ENCODE measurements at regions not wholly inside any gene's neighbourhood (a gene's known extent, or its start where the extent isn't known, plus 50 kb on each side); places are given as distances from the start of the nearest gene placed in this dataset.

DNA sequence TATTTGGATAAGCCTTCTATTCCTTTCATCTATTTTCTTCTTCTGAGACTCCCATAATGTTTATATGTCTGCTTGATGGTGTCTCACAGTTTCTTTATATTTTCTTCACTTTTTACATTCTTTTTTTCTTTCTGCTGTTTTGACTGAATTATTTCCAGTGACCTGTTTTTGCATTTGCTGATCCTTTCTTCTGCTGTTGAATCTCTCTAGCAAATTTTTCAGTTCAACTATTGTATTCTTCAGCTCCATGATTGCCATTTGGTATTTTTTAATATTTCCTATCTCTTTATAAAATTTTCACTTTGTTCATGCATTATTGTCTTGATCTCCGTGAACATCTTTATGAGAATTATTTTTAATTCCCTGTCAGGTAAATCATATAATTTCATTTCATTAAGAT lies 122.3 kb upstream of the ST6GALNAC5 start:
- TF ChIP-seq, protein P1, sequence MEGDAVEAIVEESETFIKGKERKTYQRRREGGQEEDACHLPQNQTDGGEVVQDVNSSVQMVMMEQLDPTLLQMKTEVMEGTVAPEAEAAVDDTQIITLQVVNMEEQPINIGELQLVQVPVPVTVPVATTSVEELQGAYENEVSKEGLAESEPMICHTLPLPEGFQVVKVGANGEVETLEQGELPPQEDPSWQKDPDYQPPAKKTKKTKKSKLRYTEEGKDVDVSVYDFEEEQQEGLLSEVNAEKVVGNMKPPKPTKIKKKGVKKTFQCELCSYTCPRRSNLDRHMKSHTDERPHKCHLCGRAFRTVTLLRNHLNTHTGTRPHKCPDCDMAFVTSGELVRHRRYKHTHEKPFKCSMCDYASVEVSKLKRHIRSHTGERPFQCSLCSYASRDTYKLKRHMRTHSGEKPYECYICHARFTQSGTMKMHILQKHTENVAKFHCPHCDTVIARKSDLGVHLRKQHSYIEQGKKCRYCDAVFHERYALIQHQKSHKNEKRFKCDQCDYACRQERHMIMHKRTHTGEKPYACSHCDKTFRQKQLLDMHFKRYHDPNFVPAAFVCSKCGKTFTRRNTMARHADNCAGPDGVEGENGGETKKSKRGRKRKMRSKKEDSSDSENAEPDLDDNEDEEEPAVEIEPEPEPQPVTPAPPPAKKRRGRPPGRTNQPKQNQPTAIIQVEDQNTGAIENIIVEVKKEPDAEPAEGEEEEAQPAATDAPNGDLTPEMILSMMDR (IDR thresholded peaks at IDR 0.05; ENCODE audit: insufficient read depth, low read depth, low read length, missing control alignments) = no peak
- no peak for DNase-seq (ENCODE audit: low read depth)
- H3K4me3 ChIP-seq (ENCODE audit: low read length) = no peak overlapping the region

DNA sequence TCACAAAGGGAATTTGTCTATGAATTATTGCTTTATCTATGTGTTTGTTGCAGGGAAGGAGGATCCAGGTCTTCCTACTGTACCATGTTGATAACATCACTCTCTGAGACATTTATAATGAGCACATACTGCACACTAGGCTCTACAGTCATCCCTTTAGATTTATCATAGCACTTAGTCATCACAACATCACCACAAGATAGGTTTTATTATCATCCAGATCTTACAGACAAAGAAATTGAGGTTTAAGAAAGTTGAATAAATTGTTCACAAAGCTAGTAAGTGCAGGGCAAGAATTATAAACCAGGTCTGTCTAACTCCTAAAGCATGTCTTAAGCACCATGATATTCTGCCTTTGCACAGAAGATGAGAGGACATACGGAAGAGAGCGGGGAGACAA lies 121.1 kb upstream of the ST6GALNAC5 start:
- DNase-seq (ENCODE audit: low read depth) = no peak
- H3K4me3 ChIP-seq (ENCODE audit: low read length) = no peak overlapping the region
- TF ChIP-seq, protein P1 (IDR thresholded peaks at IDR 0.05; ENCODE audit: insufficient read depth, low read depth, low read length, missing control alignments) = no peak

GRCh38 chr1:76754730-76755129 lies 112.5 kb upstream of the ST6GALNAC5 start:
- no peak overlapping the region for H3K4me3 ChIP-seq (ENCODE audit: low read length)
- no peak for DNase-seq (ENCODE audit: low read depth)
- TF ChIP-seq, protein P1 (IDR thresholded peaks at IDR 0.05; ENCODE audit: insufficient read depth, low read depth, low read length, missing control alignments) = no peak

DNA sequence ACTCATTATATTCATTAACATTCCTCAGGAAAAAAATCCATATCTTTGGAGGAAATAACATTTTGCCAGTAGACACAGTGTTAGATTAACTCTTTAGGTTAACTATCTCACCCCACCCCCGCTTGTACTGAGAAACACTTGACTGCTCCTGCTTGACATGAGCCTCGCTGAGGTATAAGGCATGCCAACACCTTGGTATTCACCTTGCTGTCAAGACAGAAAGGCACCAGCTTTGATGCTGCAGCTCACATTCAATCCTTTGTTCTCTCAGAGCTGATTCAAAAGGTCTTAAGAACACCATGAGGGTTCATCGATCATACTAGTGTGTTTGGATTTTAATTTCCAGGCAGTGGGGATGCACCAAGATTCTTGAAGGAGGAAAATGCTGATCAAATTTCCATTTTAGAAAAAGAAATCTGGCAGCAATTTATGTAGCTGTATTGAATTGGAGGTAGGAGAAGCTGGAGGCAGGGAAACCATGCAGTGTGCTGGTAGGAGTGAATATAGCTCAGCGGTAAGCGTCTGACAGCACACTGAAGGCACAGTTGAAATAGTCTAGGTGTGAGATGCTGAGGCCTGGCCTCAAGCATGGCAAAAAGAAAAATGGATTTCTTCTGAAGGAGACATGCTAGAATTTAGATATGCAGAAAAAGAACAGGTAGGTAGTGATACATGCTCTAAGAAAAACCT lies 108.0 kb upstream of the ST6GALNAC5 start:
- TF ChIP-seq, protein P1 (IDR thresholded peaks at IDR 0.05; ENCODE audit: insufficient read depth, low read depth, low read length, missing control alignments) = no peak

GRCh38 chr1:76759950-76760349 lies 107.3 kb upstream of the ST6GALNAC5 start:
- DNase-seq (ENCODE audit: low read depth) = peak; percentile 43
- no peak overlapping the region for H3K4me3 ChIP-seq (ENCODE audit: low read length)

More for the DNA sequence above, 108.0 kb upstream of the ST6GALNAC5 start:
- no peak overlapping the region for H3K4me3 ChIP-seq (ENCODE audit: low read length)
- DNase-seq (ENCODE audit: low read depth) = no peak

GRCh38 chr1:76763738-76764137 lies 103.5 kb upstream of the ST6GALNAC5 start:
- TF ChIP-seq, protein P1 (IDR thresholded peaks at IDR 0.05; ENCODE audit: insufficient read depth, low read depth, low read length, missing control alignments) = no peak
- H3K4me3 ChIP-seq (ENCODE audit: low read length) = no peak overlapping the region
- no peak for DNase-seq (ENCODE audit: low read depth)

More at GRCh38 chr1:76759950-76760349, 107.3 kb upstream of the ST6GALNAC5 start:
- TF ChIP-seq, protein P1 (IDR thresholded peaks at IDR 0.05; ENCODE audit: insufficient read depth, low read depth, low read length, missing control alignments) = no peak

Measured in epithelial cell of esophagus (primary cell).